GM23338 (cell line): ENCODE measurements at regions not wholly inside any gene's neighbourhood (a gene's known extent, or its start where the extent isn't known, plus 50 kb on each side); places are given as distances from the start of the nearest gene placed in this dataset.

Experiments used
- ATAC-seq: fragments of 200-7000 bp; cut with Tn5 transposase; 3 replicates; pipeline ENCODE4 v1.9.1; 2020
- DNase-seq: peaks from one replicate; pipeline ENCODE4 v3.0.0-alpha.2; 2015; ENCODE audit warnings: low spot score
- H2AFZ ChIP-seq: fragments of 200-600 bp; sonication (generic); 2 replicates; pipeline ENCODE4 v1.8.0; 2016; ENCODE audit warnings: antibody characterized with exemption, mild to moderate bottlenecking, moderate library complexity
- H3F3A ChIP-seq: fragments of 200-600 bp; sonication (generic); replicated peaks from 2 replicates; pipeline ENCODE4 v1.8.0; 2017; ENCODE audit warnings: antibody characterized with exemption, mixed run types, low read depth
- H3K27ac ChIP-seq: fragments of 200-600 bp; sonication (generic); 2 replicates; pipeline ENCODE4 v1.6.1; 2016; ENCODE audit warnings: low read depth
- H3K27me3 ChIP-seq: fragments of 200-600 bp; sonication (generic); 2 replicates; pipeline ENCODE4 v1.8.0; 2016; ENCODE audit warnings: mild to moderate bottlenecking, mixed run types, moderate library complexity; ENCODE audit not compliant: insufficient read depth
- H3K36me3 ChIP-seq: fragments of 200-600 bp; sonication (generic); 2 replicates; pipeline ENCODE4 v1.8.0; 2016; ENCODE audit warnings: mild to moderate bottlenecking; ENCODE audit not compliant: insufficient read depth
- H3K4me1 ChIP-seq: fragments of 200-600 bp; sonication (generic); 2 replicates; pipeline ENCODE4 v1.8.0; 2016; ENCODE audit warnings: mild to moderate bottlenecking, moderate library complexity; ENCODE audit not compliant: insufficient read depth
- H3K4me2 ChIP-seq: fragments of 200-600 bp; sonication (generic); 2 replicates; pipeline ENCODE4 v1.7.1; 2017; ENCODE audit warnings: mixed run types
- H3K4me3 ChIP-seq: fragments of 200-600 bp; sonication (generic); 2 replicates; pipeline ENCODE4 v1.6.1; 2016; ENCODE audit warnings: mixed run types
- H3K79me2 ChIP-seq: fragments of 200-600 bp; sonication (generic); replicated peaks from 2 replicates; pipeline ENCODE4 v1.8.0; 2017; ENCODE audit warnings: mild to moderate bottlenecking; ENCODE audit not compliant: insufficient read depth
- H3K9me2 ChIP-seq: fragments of 200-600 bp; sonication (generic); 2 replicates; pipeline ENCODE4 v1.8.0; 2017; ENCODE audit not compliant: insufficient read depth
- H4K20me1 ChIP-seq: fragments of 200-600 bp; sonication (generic); replicated peaks from 2 replicates; pipeline ENCODE4 v1.8.0; 2017; ENCODE audit warnings: mild to moderate bottlenecking; ENCODE audit not compliant: insufficient read depth
- H3K27ac Mint-ChIP-seq: 2 replicates; pipeline ENCODE4 v1.8.0; 2020; ENCODE audit warnings: inconsistent platforms, mild to moderate bottlenecking, moderate library complexity, mixed read lengths
- H3K27me3 Mint-ChIP-seq: 3 replicates; pipeline ENCODE4 v1.8.0; 2022; ENCODE audit warnings: low read depth, mild to moderate bottlenecking, moderate library complexity, mixed read lengths, inconsistent platforms; ENCODE audit not compliant: insufficient read depth, poor library complexity
- H3K36me3 Mint-ChIP-seq: 3 replicates; pipeline ENCODE4 v1.8.0; 2021; ENCODE audit warnings: low read depth, mild to moderate bottlenecking, inconsistent platforms, moderate library complexity, mixed read lengths
- H3K4me1 Mint-ChIP-seq: 3 replicates; pipeline ENCODE4 v1.8.0; 2020; ENCODE audit warnings: mild to moderate bottlenecking, inconsistent platforms, mixed read lengths
- H3K4me3 Mint-ChIP-seq: 3 replicates; pipeline ENCODE4 v1.8.0; 2021; ENCODE audit warnings: moderate library complexity, mild to moderate bottlenecking, inconsistent platforms, mixed read lengths
- H3K9me3 Mint-ChIP-seq: 3 replicates; pipeline ENCODE4 v1.8.0; 2020; ENCODE audit warnings: moderate library complexity, mild to moderate bottlenecking, inconsistent platforms, mixed read lengths
- CREB1 ChIP-seq: fragments of 250-450 bp; sonication (Bioruptor Pico); IDR thresholded peaks from 2 replicates; pipeline ENCODE4 v1.5.0; 2020; ENCODE audit warnings: low read depth, mild to moderate bottlenecking, moderate library complexity
- EZH2phosphoT487 ChIP-seq: fragments of 200-600 bp; sonication (generic); IDR thresholded peaks from one replicate; pipeline ENCODE4 v1.8.1; 2018; ENCODE audit warnings: antibody characterized with exemption; ENCODE audit not compliant: unreplicated experiment
- NANOG ChIP-seq: IDR thresholded peaks from 2 replicates; pipeline ENCODE4 v1.6.1; 2016; ENCODE audit warnings: antibody characterized with exemption, borderline replicate concordance
- POLR2AphosphoS5 ChIP-seq: IDR thresholded peaks from 2 replicates; pipeline ENCODE4 v1.6.1; 2016; ENCODE audit warnings: antibody characterized with exemption, low read depth
- REST ChIP-seq: IDR thresholded peaks from one replicate; pipeline ENCODE4 v1.6.1; 2018; ENCODE audit warnings: antibody characterized with exemption; ENCODE audit not compliant: unreplicated experiment
- ZNF114 ChIP-seq: fragments of 250-450 bp; sonication (Bioruptor Pico); IDR thresholded peaks from 2 replicates; pipeline ENCODE4 v1.5.0; 2020; ENCODE audit warnings: mild to moderate bottlenecking, moderate library complexity
- ZNF331 ChIP-seq: fragments of 250-450 bp; sonication (Bioruptor Pico); IDR thresholded peaks from 2 replicates; pipeline ENCODE4 v1.5.0; 2020; ENCODE audit warnings: low read depth, mild to moderate bottlenecking, moderate library complexity
- ZNF462 ChIP-seq: fragments of 250-450 bp; sonication (Bioruptor Pico); IDR thresholded peaks from 2 replicates; pipeline ENCODE4 v1.5.0; 2020; ENCODE audit warnings: mild to moderate bottlenecking, moderate library complexity

- no peak for TF ChIP-seq POLR2AphosphoS5
- TF ChIP-seq ZNF331: no peak
- no peak for TF ChIP-seq ZNF114 (CRISPR knock-in tag)
- no peak for TF ChIP-seq EZH2phosphoT487
Observed at GRCh38 chr6:165015676-165016075, 293.7 kb downstream of the C6orf118 start (continued).

- TF ChIP-seq REST (no peak), ZNF462 (CRISPR knock-in tag) (no peak), EZH2phosphoT487 (no peak), CREB1 (CRISPR knock-in tag) (no peak), NANOG (no peak), ZNF114 (CRISPR knock-in tag) (no peak), POLR2AphosphoS5 (no peak)
- Histone ChIP-seq H3K4me3 (no peak overlapping the region), H3F3A (no peaks in the 10 kb centered on the region), H2AFZ (no peak overlapping the region; the same call in 1 of the 2 replicates), H3K27me3 (no peaks in the 10 kb centered on the region), H3K9me2 (no peaks in the 10 kb centered on the region), H3K36me3 (no peaks in the 10 kb centered on the region), H3K4me2 (no peak overlapping the region), H3K27ac (no peak overlapping the region), H3K4me1 (no peaks in the 10 kb centered on the region), H4K20me1 (no peaks in the 10 kb centered on the region), H3K79me2 (no peaks in the 10 kb centered on the region)
- Mint-ChIP-seq H3K4me1 (no peaks in the 10 kb centered on the region), H3K9me3 (peaks cover 8% of the 10 kb centered on the region; the same call in 2 of the 3 replicates), H3K36me3 (no peaks in the 10 kb centered on the region), H3K4me3 (no peak overlapping the region), H3K27ac (no peak overlapping the region), H3K27me3 (no peaks in the 10 kb centered on the region)
- ATAC-seq (no peak), DNase-seq (no peak)
Observed at GRCh38 chr6:165013701-165014100, 295.7 kb downstream of the C6orf118 start.
